ENCODE measurements at regions not wholly inside any gene's neighbourhood (a gene's known extent, or its start where the extent isn't known, plus 50 kb on each side); places are given as distances from the start of the nearest gene placed in this dataset.
A peak's percentile ranks its signal among the peaks of the same experiment; 100 is the strongest.

- no peak for DNase-seq
Observed at GRCh38 chr11:112403432-112403831, 142.8 kb upstream of the PLET1 start.

GRCh38 chr11:112404112-112404511 lies 143.5 kb upstream of the PLET1 start:
- DNase-seq: no peak

- no peak for DNase-seq
Observed at GRCh38 chr11:112408517-112408916, 147.9 kb upstream of the PLET1 start.

- no peak for DNase-seq
Observed at GRCh38 chr11:112410325-112410724, 149.7 kb upstream of the PLET1 start.

- no peak for DNase-seq
Observed at GRCh38 chr11:112412383-112412782, 151.7 kb upstream of the PLET1 start.

GRCh38 chr11:112417339-112417738 lies 156.7 kb upstream of the PLET1 start:
- no peak for DNase-seq

GRCh38 chr11:112418438-112418837 lies 157.8 kb upstream of the PLET1 start:
- no peak for DNase-seq

GRCh38 chr11:112421879-112422278 lies 161.2 kb upstream of the PLET1 start:
- no peak for DNase-seq

GRCh38 chr11:112425121-112425520 lies 164.5 kb upstream of the PLET1 start:
- no peak for DNase-seq

- DNase-seq: no peak
Observed at GRCh38 chr11:112437096-112437495, 176.4 kb upstream of the PLET1 start.

GRCh38 chr11:112439614-112440013 lies 179.0 kb upstream of the PLET1 start:
- DNase-seq: no peak

- no peak for DNase-seq
Observed at GRCh38 chr11:112440518-112440917, 179.9 kb upstream of the PLET1 start.

GRCh38 chr11:112448168-112448567 lies 187.5 kb upstream of the PLET1 start:
- DNase-seq: no peak

- DNase-seq: no peak
Observed at GRCh38 chr11:112448806-112449205, 188.1 kb upstream of the PLET1 start.

GRCh38 chr11:112451250-112451649 lies 190.6 kb upstream of the PLET1 start:
- no peak for DNase-seq

GRCh38 chr11:112453601-112454577 lies 193.2 kb upstream of the PLET1 start:
- peak; percentile 32 for DNase-seq

- DNase-seq: no peak
Observed at GRCh38 chr11:112454841-112455240, 194.2 kb upstream of the PLET1 start.

GRCh38 chr11:112455791-112456190 lies 195.1 kb upstream of the PLET1 start:
- DNase-seq: no peak

- no peak for DNase-seq
Observed at GRCh38 chr11:112457532-112457931, 196.9 kb upstream of the PLET1 start.

GRCh38 chr11:112459001-112459400 lies 198.3 kb upstream of the PLET1 start:
- no peak for DNase-seq

- DNase-seq: no peak
Observed at GRCh38 chr11:112460141-112460540, 199.5 kb upstream of the PLET1 start.

GRCh38 chr11:112464949-112465348 lies 204.3 kb upstream of the PLET1 start:
- DNase-seq: no peak

GRCh38 chr11:112465433-112466024 lies 204.9 kb upstream of the PLET1 start:
- DNase-seq: no peak

GRCh38 chr11:112467721-112468120 lies 207.1 kb upstream of the PLET1 start:
- DNase-seq: no peak

Measured in inflammatory macrophage treated with lipopolysaccharide for 4 hours (primary cell).